H1 (cell line): ENCODE measurements at regions not wholly inside any gene's neighbourhood (a gene's known extent, or its start where the extent isn't known, plus 50 kb on each side); places are given as distances from the start of the nearest gene placed in this dataset.

Experiments used
- CTCF ChIA-PET: fragments of 300-600 bp; sonication (Branson Sonifier 250); formaldehyde crosslinking; loops from one replicate; lab custom pipeline; 2021; ENCODE audit not compliant: partially characterized antibody; lab: Charles Lee
- POLR2A ChIA-PET: fragments of 300-600 bp; sonication (Branson Sonifier 250); formaldehyde crosslinking; loops from one replicate; lab custom pipeline; 2021; ENCODE audit warnings: inconsistent platforms; ENCODE audit not compliant: partially characterized antibody; lab: Charles Lee
- DNase-seq, 2 experiments: peaks; one replicate each; pipeline versions ENCODE4 v3.0.0 to v3.0.0-alpha.2; 2010 to 2022; ENCODE audit warnings: low spot score in 2 of 2, low read depth in 1 of 2, mixed read lengths in 1 of 2
- FAIRE-seq: peaks from 2 replicates; lab custom pipeline; 2011; peaks lifted over from hg19 to GRCh38; lab: Jason Lieb, UNC
- H2AFZ ChIP-seq: 2 replicates; pipeline ENCODE4 v1.8.1; 2012; ENCODE audit warnings: low read length, inconsistent platforms
- H2AK5ac ChIP-seq: 2 replicates; pipeline ENCODE4 v1.6.1; 2013; ENCODE audit warnings: low read depth, low read length
- H2BK120ac ChIP-seq: replicated peaks from 2 replicates; pipeline ENCODE3; 2013; ENCODE audit warnings: low read depth, low read length, inconsistent platforms
- H2BK12ac ChIP-seq: 2 replicates; pipeline ENCODE4 v1.6.1; 2013; ENCODE audit warnings: low read depth, low read length
- H2BK15ac ChIP-seq: 2 replicates; pipeline ENCODE4 v1.6.1; 2013; ENCODE audit warnings: low read length
- H2BK20ac ChIP-seq: 2 replicates; pipeline ENCODE4 v1.6.1; 2013; ENCODE audit warnings: low read length
- H2BK5ac ChIP-seq: 2 replicates; pipeline ENCODE4 v1.6.1; 2013; ENCODE audit warnings: low read depth, low read length
- H3K14ac ChIP-seq: 2 replicates; pipeline ENCODE4 v1.6.1; 2013; ENCODE audit warnings: inconsistent platforms; ENCODE audit not compliant: insufficient read length
- H3K18ac ChIP-seq: 2 replicates; pipeline ENCODE4 v1.6.1; 2013; ENCODE audit warnings: low read length; ENCODE audit errors: extremely low read depth
- H3K23ac ChIP-seq: 2 replicates; pipeline ENCODE4 v1.6.1; 2013; ENCODE audit warnings: inconsistent platforms; ENCODE audit not compliant: insufficient read length
- H3K23me2 ChIP-seq: 2 replicates; pipeline ENCODE4 v1.6.1; 2013; ENCODE audit warnings: low read depth, low read length
- H3K27ac ChIP-seq: 2 replicates; pipeline ENCODE4 v1.6.1; 2011; ENCODE audit warnings: low read depth, low read length, inconsistent platforms
- H3K27me3 ChIP-seq, 4 experiments: replicated peaks in 1 of 4; 1 replicate in 1 of 4; 2 replicates in 3 of 4; pipeline versions ENCODE4 v1.6.1 to v1.8.1; 2011 to 2013; ENCODE audit warnings: low read length in 3 of 4, mild to moderate bottlenecking in 3 of 4, inconsistent platforms in 2 of 4, mixed read lengths in 2 of 4, moderate library complexity in 1 of 4; ENCODE audit not compliant: control insufficient read depth in 3 of 4, insufficient read depth in 3 of 4; ENCODE audit errors: extremely low read depth in 1 of 4
- H3K36me3 ChIP-seq, 4 experiments: 2 replicates each; pipeline versions ENCODE4 v1.6.1 to v1.8.1; 2011 to 2013; ENCODE audit warnings: mild to moderate bottlenecking in 4 of 4, low read length in 3 of 4, moderate library complexity in 2 of 4, control low read depth in 1 of 4, inconsistent platforms in 1 of 4; ENCODE audit not compliant: insufficient read depth in 4 of 4, control insufficient read depth in 2 of 4
- H3K4ac ChIP-seq: replicated peaks from 2 replicates; pipeline ENCODE3; 2013; ENCODE audit warnings: low read length, low read depth, mixed read lengths, inconsistent platforms; ENCODE audit not compliant: insufficient read length
- H3K4me1 ChIP-seq, 4 experiments: replicated peaks in 1 of 4; 1 replicate in 1 of 4; 2 replicates in 3 of 4; pipeline versions ENCODE4 v1.6.1 to v1.8.1; 2011 to 2013; ENCODE audit warnings: low read length in 3 of 4, inconsistent platforms in 2 of 4, mixed read lengths in 1 of 4; ENCODE audit not compliant: insufficient read depth in 4 of 4, control insufficient read depth in 3 of 4
- H3K4me2 ChIP-seq, 2 experiments: 2 replicates each; pipeline versions ENCODE4 v1.6.1 to v1.8.1; 2011 to 2013; ENCODE audit warnings: low read depth in 2 of 2, low read length in 2 of 2, control low read depth in 1 of 2, inconsistent platforms in 1 of 2, mild to moderate bottlenecking in 1 of 2; ENCODE audit not compliant: insufficient read depth in 1 of 2
- H3K4me3 ChIP-seq, 4 experiments: fragments of 200-600, 300-600 bp in 1 of 4; sonication (generic), shearing (Covaris generic), sonication (Bioruptor Twin) in 1 of 4; 2 replicates each; pipeline versions ENCODE4 v1.5.1 to v1.8.1; 2011 to 2016; ENCODE audit warnings: low read length in 4 of 4, low read depth in 3 of 4, control low read depth in 2 of 4, inconsistent platforms in 2 of 4, mild to moderate bottlenecking in 2 of 4, mixed read lengths in 1 of 4, moderate library complexity in 1 of 4; ENCODE audit not compliant: insufficient read depth in 2 of 4; ENCODE audit errors: extremely low read depth in 1 of 4
- H3K56ac ChIP-seq: replicated peaks from 2 replicates; pipeline ENCODE3; 2013; ENCODE audit warnings: low read depth, mild to moderate bottlenecking, mixed read lengths, low read length, inconsistent platforms; ENCODE audit not compliant: insufficient read length
- H3K79me1 ChIP-seq: 2 replicates; pipeline ENCODE4 v1.6.1; 2013; ENCODE audit warnings: low read depth, low read length, control low read depth
- H3K79me2 ChIP-seq, 2 experiments: 2 replicates each; pipeline versions ENCODE4 v1.6.1 to v1.8.1; 2012 to 2013; ENCODE audit warnings: low read length in 2 of 2, mild to moderate bottlenecking in 2 of 2, inconsistent platforms in 1 of 2; ENCODE audit not compliant: insufficient read depth in 2 of 2, control insufficient read depth in 1 of 2
- H3K9ac ChIP-seq, 4 experiments: replicated peaks in 1 of 4; 1 replicate in 1 of 4; 2 replicates in 3 of 4; pipeline versions ENCODE4 v1.6.1 to v1.8.1; 2011 to 2013; ENCODE audit warnings: low read depth in 3 of 4, low read length in 3 of 4, control low read depth in 2 of 4, mild to moderate bottlenecking in 2 of 4, moderate library complexity in 2 of 4, inconsistent platforms in 1 of 4; ENCODE audit errors: extremely low read depth in 1 of 4
- H3K9me3 ChIP-seq, 2 experiments: 2 replicates each; pipeline versions ENCODE4 v1.6.1 to v1.8.1; 2012 to 2013; ENCODE audit warnings: mild to moderate bottlenecking in 2 of 2, moderate library complexity in 2 of 2, control low read depth in 1 of 2, inconsistent platforms in 1 of 2, low read depth in 1 of 2, low read length in 1 of 2, mixed read lengths in 1 of 2; ENCODE audit not compliant: insufficient read depth in 2 of 2
- H4K20me1 ChIP-seq, 2 experiments: replicated peaks in 1 of 2; 2 replicates each; pipeline versions ENCODE3 to v1.8.1; 2011 to 2013; ENCODE audit warnings: inconsistent platforms in 2 of 2, low read length in 2 of 2, mild to moderate bottlenecking in 1 of 2; ENCODE audit not compliant: insufficient read depth in 2 of 2, control insufficient read depth in 1 of 2
- H4K5ac ChIP-seq: 2 replicates; pipeline ENCODE4 v1.6.1; 2013; ENCODE audit warnings: low read length, low read depth, mixed read lengths, inconsistent platforms; ENCODE audit not compliant: insufficient read length
- H4K8ac ChIP-seq: 2 replicates; pipeline ENCODE4 v1.8.0; 2013; ENCODE audit warnings: mild to moderate bottlenecking, moderate library complexity, low read length, inconsistent platforms; ENCODE audit not compliant: insufficient read depth; ENCODE audit errors: extremely low read depth
- H4K91ac ChIP-seq: replicated peaks from 2 replicates; pipeline ENCODE3; 2013; ENCODE audit warnings: low read length, mixed read lengths, inconsistent platforms; ENCODE audit not compliant: insufficient read length
- SP4 ChIP-seq: IDR thresholded peaks from 2 replicates; pipeline ENCODE4 v1.6.1; 2012; ENCODE audit warnings: low read length, inconsistent platforms
- WGBS, 2 experiments: shearing (Covaris generic) in 1 of 2; methylation state at CpG; one replicate each; pipeline versions ENCODE4 v1.1.6 to v1.1.7; 2013 to 2015; ENCODE audit warnings: low lambda C conversion rate in 2 of 2, mixed read lengths in 2 of 2, inconsistent platforms in 1 of 2, low coverage in 1 of 2, missing lambda C conversion rate in 1 of 2; ENCODE audit not compliant: insufficient replicate concordance in 2 of 2, insufficient coverage in 1 of 2, insufficient read length in 1 of 2; ENCODE audit errors: extremely low coverage in 1 of 2, missing lambda C conversion rate in 1 of 2; 5-methylcytosine and 5-hydroxymethylcytosine counted together

GRCh38 chrX:34223574-34223973, 91.5 kb upstream of the FAM47A start:
- H2BK120ac ChIP-seq: no peak overlapping the region
- no peaks in the 10 kb centered on the region for H3K27me3 ChIP-seq
- no peak overlapping the region for H2BK15ac ChIP-seq
- no peak overlapping the region for H3K4ac ChIP-seq
- no peak overlapping the region for H2BK12ac ChIP-seq
- H2BK20ac ChIP-seq: no peak overlapping the region
- no peaks in the 10 kb centered on the region for H3K4me1 ChIP-seq
- TF ChIP-seq SP4: no peak
- no peak overlapping the region for H2AFZ ChIP-seq
- POLR2A ChIA-PET: no interaction called here
- WGBS, 2 experiments: 62% methylated on average over 2 of the region's 3 CpGs; no CpG with 5 or more reads in 1 of the 2 experiments
- no peaks in the 10 kb centered on the region for H3K79me2 ChIP-seq
- no peaks in the 10 kb centered on the region for H3K79me1 ChIP-seq
- no peak overlapping the region for H3K18ac ChIP-seq
- no peak overlapping the region for H4K8ac ChIP-seq
- DNase-seq: no peak
- no peak overlapping the region for H3K27ac ChIP-seq
- FAIRE-seq: no peak
- CTCF ChIA-PET: no interaction called here
- H3K9me3 ChIP-seq: no peaks in the 10 kb centered on the region
- H3K23me2 ChIP-seq: no peaks in the 10 kb centered on the region
- H3K14ac ChIP-seq: no peak overlapping the region
- no peak overlapping the region for H3K4me2 ChIP-seq
- no peak overlapping the region for H2AK5ac ChIP-seq
- no peak overlapping the region for H2BK5ac ChIP-seq
- H3K23ac ChIP-seq: no peak overlapping the region
- no peak overlapping the region for H3K9ac ChIP-seq
- H3K36me3 ChIP-seq: no peaks in the 10 kb centered on the region
- H4K91ac ChIP-seq: no peak overlapping the region
- H4K20me1 ChIP-seq: no peaks in the 10 kb centered on the region
- H3K4me3 ChIP-seq: no peak overlapping the region
- H3K56ac ChIP-seq: no peak overlapping the region
- H4K5ac ChIP-seq: no peak overlapping the region
